Endothelial cell of umbilical vein (primary cell): ENCODE measurements at regions not wholly inside any gene's neighbourhood (a gene's known extent, or its start where the extent isn't known, plus 50 kb on each side); places are given as distances from the start of the nearest gene placed in this dataset.

Experiments used
- BruUV-seq: library from RNA; stranded (reverse); fragments of 400-500 nt; replicated peaks from 2 replicates; lab custom pipeline; 2021; lab: Mats Ljungman, UMichigan
- CTCF ChIA-PET: fragments of 300-600, 350-600 bp; sonication (Branson Sonifier 250); formaldehyde crosslinking; loops from one replicate; lab custom pipeline; 2021; ENCODE audit warnings: antibody characterized with exemption, inconsistent platforms; lab: Charles Lee
- POLR2A ChIA-PET: fragments of 300-600, 350-600 bp; sonication (Branson Sonifier 250); formaldehyde crosslinking; loops from one replicate; lab custom pipeline; 2021; ENCODE audit warnings: antibody characterized with exemption, inconsistent platforms; lab: Charles Lee
- DNase-seq: peaks from one replicate; pipeline ENCODE4 v3.0.0-alpha.2; 2011; ENCODE audit warnings: low read depth, low spot score
- FAIRE-seq: peaks from 2 replicates; lab custom pipeline; 2011; peaks lifted over from hg19 to GRCh38; lab: Jason Lieb, UNC
- H2AFZ ChIP-seq: 2 replicates; pipeline ENCODE4 v1.6.0; 2012; ENCODE audit warnings: low read depth, low read length, control low read depth, inconsistent platforms
- H3K27ac ChIP-seq: 2 replicates; pipeline ENCODE4 v1.5.1; 2011; ENCODE audit warnings: low read depth, mild to moderate bottlenecking, control low read depth, low read length, moderate library complexity; ENCODE audit not compliant: insufficient read depth
- H3K27me3 ChIP-seq, 2 experiments: 2 replicates each; pipeline versions ENCODE4 v1.6.0 to v1.6.1; 2011; ENCODE audit warnings: low read length in 2 of 2, mixed read lengths in 1 of 2; ENCODE audit not compliant: control insufficient read depth in 2 of 2, insufficient read depth in 2 of 2
- H3K36me3 ChIP-seq, 2 experiments: 2 replicates in 1 of 2; 3 replicates in 1 of 2; pipeline ENCODE4 v1.5.1; 2011; ENCODE audit warnings: low read length in 2 of 2, mild to moderate bottlenecking in 1 of 2, moderate library complexity in 1 of 2; ENCODE audit not compliant: control insufficient read depth in 2 of 2, insufficient read depth in 2 of 2; ENCODE audit errors: extremely low read depth in 1 of 2
- H3K4me1 ChIP-seq: 3 replicates; pipeline ENCODE4 v1.5.1; 2011; ENCODE audit warnings: mild to moderate bottlenecking, low read length; ENCODE audit not compliant: control insufficient read depth, insufficient read depth; ENCODE audit errors: extremely low read depth
- H3K4me2 ChIP-seq: 2 replicates; pipeline ENCODE4 v1.6.1; 2011; ENCODE audit warnings: low read length, control low read depth, mixed read lengths; ENCODE audit not compliant: insufficient read depth
- H3K4me3 ChIP-seq, 3 experiments: fragments of 200-600 bp in 1 of 3; sonication (generic), shearing (Covaris generic) in 1 of 3; replicated peaks in 1 of 3; 2 replicates each; pipeline ENCODE4 v1.5.1; 2011 to 2016; ENCODE audit warnings: control low read depth in 3 of 3, low read length in 3 of 3, mild to moderate bottlenecking in 2 of 3, inconsistent platforms in 1 of 3, low read depth in 1 of 3, moderate library complexity in 1 of 3; ENCODE audit not compliant: insufficient read depth in 1 of 3
- H3K79me2 ChIP-seq: 2 replicates; pipeline ENCODE4 v1.6.0; 2012; ENCODE audit warnings: low read length, inconsistent platforms; ENCODE audit not compliant: control insufficient read depth, insufficient read depth
- H3K9ac ChIP-seq: replicated peaks from 2 replicates; pipeline ENCODE3; 2011; ENCODE audit warnings: low read length, control low read depth; ENCODE audit not compliant: insufficient read depth; ENCODE audit errors: extremely low read depth
- H3K9me1 ChIP-seq: replicated peaks from 3 replicates; pipeline ENCODE4 v1.6.0; 2011; ENCODE audit warnings: mild to moderate bottlenecking, low read length; ENCODE audit not compliant: control insufficient read depth, insufficient read depth; ENCODE audit errors: extremely low read depth
- H3K9me3 ChIP-seq: replicated peaks from 2 replicates; pipeline ENCODE4 v1.5.1; 2012; ENCODE audit warnings: low read length, inconsistent platforms; ENCODE audit not compliant: control insufficient read depth, insufficient read depth
- H4K20me1 ChIP-seq: replicated peaks from 2 replicates; pipeline ENCODE3; 2011; ENCODE audit warnings: mild to moderate bottlenecking, low read length; ENCODE audit not compliant: control insufficient read depth, insufficient read depth; ENCODE audit errors: extremely low read depth
- CTCF ChIP-seq, 2 donors: IDR thresholded peaks; 1 replicate in 1 of 2; 2 replicates in 1 of 2; pipeline ENCODE4 v1.5.1; 2011; ENCODE audit warnings: low read length in 2 of 2, mild to moderate bottlenecking in 2 of 2, moderate library complexity in 2 of 2, control low read depth in 1 of 2, inconsistent platforms in 1 of 2, low read depth in 1 of 2; ENCODE audit not compliant: insufficient read depth in 1 of 2; ENCODE audit errors: extremely low read depth in 1 of 2
- FOS ChIP-seq: IDR thresholded peaks from 2 replicates; pipeline ENCODE4 v1.6.1; 2011; ENCODE audit warnings: mild to moderate bottlenecking, low read length, moderate library complexity, borderline replicate concordance; ENCODE audit not compliant: insufficient read depth
- GATA2 ChIP-seq: IDR thresholded peaks from 2 replicates; pipeline ENCODE4 v1.7.0; 2011; ENCODE audit warnings: low read depth, mild to moderate bottlenecking, moderate library complexity, mixed read lengths, low read length; ENCODE audit not compliant: insufficient read length, insufficient read depth
- JUN ChIP-seq: IDR thresholded peaks from 2 replicates; pipeline ENCODE4 v1.6.1; 2011; ENCODE audit warnings: borderline replicate concordance, low read depth; ENCODE audit not compliant: insufficient read length, insufficient read depth
- MAX ChIP-seq: IDR thresholded peaks from 2 replicates; pipeline ENCODE4 v1.6.1; 2011; ENCODE audit not compliant: insufficient read depth, insufficient read length
- MYC ChIP-seq: IDR thresholded peaks from one replicate; pipeline ENCODE4 v1.6.1; 2011; ENCODE audit warnings: mild to moderate bottlenecking, low read depth, low read length
- POLR2A ChIP-seq: IDR thresholded peaks from 2 replicates; pipeline ENCODE4 v1.6.1; 2012; ENCODE audit warnings: low read depth, mild to moderate bottlenecking, control low read depth, low read length
- dilution Hi-C: fragments of 300-500 bp; cut with MboI; formaldehyde crosslinking; loops from one replicate; pipeline ENCODE4 v1.15.0; 2019; ENCODE audit warnings: low sequenced_read_pairs; ENCODE audit not compliant: extremely low pct_ligation_motif_present
- intact Hi-C: fragments of 100-400 bp; cut with micrococcal nuclease; formaldehyde crosslinking; loops from one replicate; pipeline ENCODE4 v1.10.0; 2022

- Histone ChIP-seq H3K9me3 (no peaks in the 10 kb centered on the region), H3K79me2 (no peaks in the 10 kb centered on the region), H3K4me1 (no peaks in the 10 kb centered on the region), H4K20me1 (no peaks in the 10 kb centered on the region), H3K9me1 (no peaks in the 10 kb centered on the region), H3K27ac (no peak overlapping the region), H3K27me3 (no peaks in the 10 kb centered on the region), H3K4me2 (no peak overlapping the region), H3K9ac (no peak overlapping the region), H3K36me3 (no peaks in the 10 kb centered on the region), H3K4me3 (no peak overlapping the region), H2AFZ (no peak overlapping the region)
- no TSS peak for BruUV-seq
- TF ChIP-seq MYC (no peak), POLR2A (no peak), CTCF (IDR thresholded peaks at IDR 0.05; ENCODE audit: extremely low read depth in 1 of 2, insufficient read depth in 1 of 2, low read depth in 1 of 2, low read length in 2 of 2) (no peak), MAX (no peak), FOS (no peak), JUN (no peak), GATA2 (no peak)
- DNase-seq (no peak), FAIRE-seq (no peak)
- ChIA-PET POLR2A (no interaction called here), CTCF (no interaction called here)
- intact Hi-C loops = no loop called here
- dilution Hi-C loops = no loop called here
Measured at GRCh38 chr6:5946181-5946580, 60.5 kb downstream of the NRN1 start.
